ENCODE measurements at regions not wholly inside any gene's neighbourhood (a gene's known extent, or its start where the extent isn't known, plus 50 kb on each side); places are given as distances from the start of the nearest gene placed in this dataset.
A peak's percentile ranks its signal among the peaks of the same experiment; 100 is the strongest.

- DNase-seq, result no peak
These were observed 766.4 kb upstream of the KLHL1 start for GRCh38 chr13:70874636-70875035.

GRCh38 chr13:70864731-70865130 lies 756.5 kb upstream of the KLHL1 start:
- no peak for DNase-seq

GRCh38 chr13:70856711-70857110 lies 748.5 kb upstream of the KLHL1 start:
- DNase-seq, result peak; percentile 1 to 35

- DNase-seq, result no peak
These were observed 747.8 kb upstream of the KLHL1 start for GRCh38 chr13:70856025-70856424.

- no peak for DNase-seq
These were observed 741.0 kb upstream of the KLHL1 start for GRCh38 chr13:70849222-70849621.

- DNase-seq, result no peak
These were observed 736.3 kb upstream of the KLHL1 start for GRCh38 chr13:70844391-70845108.

- no peak for DNase-seq
These were observed 733.9 kb upstream of the KLHL1 start for GRCh38 chr13:70842062-70842644.

GRCh38 chr13:70841240-70842061 lies 733.2 kb upstream of the KLHL1 start:
- no peak for DNase-seq

- no peak for DNase-seq
These were observed 727.1 kb upstream of the KLHL1 start for GRCh38 chr13:70835371-70835770.

- no peak for DNase-seq
These were observed 721.5 kb upstream of the KLHL1 start for GRCh38 chr13:70829748-70830147.

- DNase-seq, result no peak
These were observed 709.3 kb upstream of the KLHL1 start for GRCh38 chr13:70817576-70817975.

- no peak for DNase-seq
These were observed 708.6 kb upstream of the KLHL1 start for GRCh38 chr13:70816853-70817252.

- no peak for DNase-seq
These were observed 706.4 kb upstream of the KLHL1 start for GRCh38 chr13:70814684-70815083.

- no peak for DNase-seq
These were observed 704.2 kb upstream of the KLHL1 start for GRCh38 chr13:70812481-70812880.

- no peak for DNase-seq
These were observed 701.3 kb upstream of the KLHL1 start for GRCh38 chr13:70809588-70809987.

- no peak for DNase-seq
These were observed 690.1 kb upstream of the KLHL1 start for GRCh38 chr13:70798385-70798784.

- no peak for DNase-seq
These were observed 687.2 kb upstream of the KLHL1 start for GRCh38 chr13:70795484-70795883.

- no peak for DNase-seq
These were observed 683.9 kb upstream of the KLHL1 start for GRCh38 chr13:70792121-70792520.

GRCh38 chr13:70789751-70790150 lies 681.5 kb upstream of the KLHL1 start:
- DNase-seq, result no peak

- DNase-seq, result peak; percentile 9 to 12
These were observed 679.8 kb upstream of the KLHL1 start for GRCh38 chr13:70788074-70788473.

GRCh38 chr13:70784207-70784989 lies 676.1 kb upstream of the KLHL1 start:
- DNase-seq, result peak in 1 of 2 experiments; percentile 36

GRCh38 chr13:70769817-70770216 lies 661.6 kb upstream of the KLHL1 start:
- no peak for DNase-seq

- DNase-seq, result no peak
These were observed 650.7 kb upstream of the KLHL1 start for GRCh38 chr13:70758932-70759331.
